Right lobe of liver (tissue), 6 donors: ENCODE measurements at regions not wholly inside any gene's neighbourhood (a gene's known extent, or its start where the extent isn't known, plus 50 kb on each side); places are given as distances from the start of the nearest gene placed in this dataset.

Experiments
- ATAC-seq, 4 donors: fragments of 200-7000 bp; cut with Tn5 transposase; one replicate each; pipeline ENCODE4 v1.9.1; 2020; ENCODE audit warnings: mild to moderate bottlenecking in 4 of 4, moderate library complexity in 4 of 4
- DNase-seq, 3 donors: peaks; one replicate each; pipeline ENCODE4 v3.0.0-alpha.2; 2020
- H3K27ac ChIP-seq, 3 donors: fragments of 200-600 bp; one replicate each; pipeline ENCODE4 v1.8.0; 2022
- H3K27me3 ChIP-seq, 2 donors: fragments of 200-600 bp; one replicate each; pipeline ENCODE4 v1.8.0; 2022
- H3K36me3 ChIP-seq, 4 donors: fragments of 200-600 bp; sonication (generic) in 1 of 4; one replicate each; pipeline versions ENCODE4 v1.5.1 to v1.8.0; 2017 to 2022; ENCODE audit warnings: control low read depth in 1 of 4
- H3K4me1 ChIP-seq, 4 donors: fragments of 200-600 bp; sonication (generic) in 1 of 4; one replicate each; pipeline versions ENCODE4 v1.5.1 to v1.8.0; 2017 to 2022; ENCODE audit warnings: control low read depth in 1 of 4
- H3K4me3 ChIP-seq, 3 donors: fragments of 200-600 bp; one replicate each; pipeline ENCODE4 v1.8.0; 2022
- H3K9me3 ChIP-seq, 4 donors: fragments of 200-600 bp; sonication (generic) in 1 of 4; one replicate each; pipeline versions ENCODE4 v1.5.1 to v1.8.0; 2017 to 2022; ENCODE audit warnings: control low read depth in 1 of 4
- POLR2A ChIP-seq: fragments of 450-650 bp; IDR thresholded peaks from one replicate; pipeline ENCODE4 v1.6.1; 2017; ENCODE audit warnings: antibody characterized with exemption, mild to moderate bottlenecking
- WGBS: methylation state at CpG from one replicate; pipeline ENCODE4 v1.1.6; 2018; ENCODE audit warnings: low coverage, low lambda C conversion rate; ENCODE audit not compliant: insufficient coverage; ENCODE audit errors: missing lambda C conversion rate; 5-methylcytosine and 5-hydroxymethylcytosine counted together
- intact Hi-C, 2 donors: fragments of 100-400 bp; cut with DNase I; formaldehyde crosslinking; loops; one replicate each; pipeline versions ENCODE4 v1.11.2 to v1.14.1; 2022
- TF ChIP-seq, protein P1 (sequence below), 4 donors: fragments of 200-600 bp in 3 of 4; fragments of 450-650 bp in 1 of 4; IDR thresholded peaks; one replicate each; pipeline versions ENCODE4 v1.5.1 to v1.8.0; 2016 to 2022; ENCODE audit warnings: antibody characterized with exemption in 4 of 4, mild to moderate bottlenecking in 2 of 4
- donor health status: DM: no; HTN: yes; CAD: no.
- donor health status: DM: no; HTN: no; CAD: no.
- donor health status: DM: no; HTN: no; CAD: no.
- donor health status: DM: no; HTN: yes; CAD: no.
- donor health status: DM: no; HTN: yes; CAD: no.

GRCh38 chr4:124762956-124763355 is 50.4 kb upstream of the ANKRD50 start:
- Histone ChIP-seq H3K36me3 (no peaks in the 10 kb centered on the region), H3K9me3 (no peaks in the 10 kb centered on the region), H3K4me3 (no peak overlapping the region), H3K27ac (no peak overlapping the region), H3K27me3 (no peaks in the 10 kb centered on the region), H3K4me1 (no peaks in the 10 kb centered on the region)
- ATAC-seq (no peak), DNase-seq (no peak)
- intact Hi-C loops: no loop called here
- TF ChIP-seq, protein P1, sequence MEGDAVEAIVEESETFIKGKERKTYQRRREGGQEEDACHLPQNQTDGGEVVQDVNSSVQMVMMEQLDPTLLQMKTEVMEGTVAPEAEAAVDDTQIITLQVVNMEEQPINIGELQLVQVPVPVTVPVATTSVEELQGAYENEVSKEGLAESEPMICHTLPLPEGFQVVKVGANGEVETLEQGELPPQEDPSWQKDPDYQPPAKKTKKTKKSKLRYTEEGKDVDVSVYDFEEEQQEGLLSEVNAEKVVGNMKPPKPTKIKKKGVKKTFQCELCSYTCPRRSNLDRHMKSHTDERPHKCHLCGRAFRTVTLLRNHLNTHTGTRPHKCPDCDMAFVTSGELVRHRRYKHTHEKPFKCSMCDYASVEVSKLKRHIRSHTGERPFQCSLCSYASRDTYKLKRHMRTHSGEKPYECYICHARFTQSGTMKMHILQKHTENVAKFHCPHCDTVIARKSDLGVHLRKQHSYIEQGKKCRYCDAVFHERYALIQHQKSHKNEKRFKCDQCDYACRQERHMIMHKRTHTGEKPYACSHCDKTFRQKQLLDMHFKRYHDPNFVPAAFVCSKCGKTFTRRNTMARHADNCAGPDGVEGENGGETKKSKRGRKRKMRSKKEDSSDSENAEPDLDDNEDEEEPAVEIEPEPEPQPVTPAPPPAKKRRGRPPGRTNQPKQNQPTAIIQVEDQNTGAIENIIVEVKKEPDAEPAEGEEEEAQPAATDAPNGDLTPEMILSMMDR (IDR thresholded peaks at IDR 0.05): no peak
- no peak for TF ChIP-seq POLR2A
- 43% methylated on average over 1 of the region's 1 CpG for WGBS
